Fibroblast of villous mesenchyme (primary cell): ENCODE measurements at regions not wholly inside any gene's neighbourhood (a gene's known extent, or its start where the extent isn't known, plus 50 kb on each side); places are given as distances from the start of the nearest gene placed in this dataset.

ENCODE experiments used
- DNase-seq: peaks from one replicate; pipeline ENCODE4 v3.0.0-alpha.2; 2010; ENCODE audit warnings: low read depth
- H3K4me3 ChIP-seq: 2 replicates; pipeline ENCODE4 v1.5.1; 2011; ENCODE audit warnings: low read depth, mild to moderate bottlenecking, low read length
- CTCF ChIP-seq: IDR thresholded peaks from 2 replicates; pipeline ENCODE4 v1.5.1; 2012; ENCODE audit warnings: low read depth, mild to moderate bottlenecking, low read length; ENCODE audit not compliant: insufficient read depth

GRCh38 chr1:184222652-184223052 lies 164.2 kb upstream of the C1orf21 start:
- H3K4me3 ChIP-seq = peak overlapping the region; percentile 23
- TF ChIP-seq CTCF = peak; percentile 97

DNA sequence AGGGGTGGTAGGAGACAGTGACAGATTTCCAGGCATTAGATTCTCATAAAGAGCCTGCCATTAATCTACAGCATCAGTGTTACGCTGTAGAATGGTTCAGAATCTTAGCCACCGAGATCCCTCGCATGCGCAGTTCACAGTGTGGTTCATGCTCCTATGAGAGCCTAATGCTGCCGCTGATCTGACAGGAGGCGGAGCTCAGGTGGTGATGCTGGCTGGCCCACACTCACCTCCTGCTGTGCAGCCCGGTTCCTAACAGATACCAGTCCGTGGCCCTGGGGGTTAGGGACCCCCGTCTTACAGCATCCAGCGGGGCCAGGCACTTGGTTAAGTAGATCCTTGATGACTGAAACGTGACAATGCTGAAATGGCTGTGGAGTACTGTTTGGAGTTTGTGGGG lies 163.6 kb upstream of the C1orf21 start:
- no peak for DNase-seq
- H3K4me3 ChIP-seq = no peak overlapping the region
- TF ChIP-seq CTCF = no peak

More at GRCh38 chr1:184222652-184223052, 164.2 kb upstream of the C1orf21 start:
- DNase-seq = peak; percentile 54

- no peak for TF ChIP-seq CTCF
- no peak overlapping the region for H3K4me3 ChIP-seq
- no peak for DNase-seq
These were observed 161.3 kb upstream of the C1orf21 start for GRCh38 chr1:184225283-184226099.

DNA sequence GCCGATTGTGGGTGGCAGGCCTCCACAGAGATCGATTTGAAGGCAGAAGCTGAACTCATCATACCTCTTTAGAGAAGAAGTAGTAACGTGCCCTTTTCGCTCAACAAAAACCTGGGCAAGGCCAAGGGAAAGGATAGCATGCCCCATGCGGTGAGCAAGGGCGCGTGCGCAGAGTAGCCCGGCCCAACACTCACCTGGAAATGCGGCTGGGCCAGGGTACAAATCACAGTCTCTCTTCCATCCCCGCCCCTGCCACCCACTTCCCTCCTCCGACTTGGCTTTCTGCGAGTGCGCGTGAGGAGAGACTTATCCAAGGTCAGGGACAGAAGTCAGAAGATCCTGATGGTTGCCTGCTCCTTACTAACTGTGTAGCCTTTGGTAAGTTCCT lies 160.7 kb upstream of the C1orf21 start:
- no peak for DNase-seq
- TF ChIP-seq CTCF = no peak
- no peak overlapping the region for H3K4me3 ChIP-seq

- no peak for DNase-seq
- H3K4me3 ChIP-seq = no peak overlapping the region
- TF ChIP-seq CTCF = no peak
These were observed 158.3 kb upstream of the C1orf21 start for GRCh38 chr1:184228558-184228957.

- TF ChIP-seq CTCF = no peak
- DNase-seq = no peak
- H3K4me3 ChIP-seq = no peak overlapping the region
These were observed 149.2 kb upstream of the C1orf21 start for GRCh38 chr1:184237588-184237987.

GRCh38 chr1:184241446-184241845 lies 145.4 kb upstream of the C1orf21 start:
- no peak for DNase-seq
- TF ChIP-seq CTCF = no peak
- H3K4me3 ChIP-seq = no peak overlapping the region
